ENCODE measurements at regions not wholly inside any gene's neighbourhood (a gene's known extent, or its start where the extent isn't known, plus 50 kb on each side); places are given as distances from the start of the nearest gene placed in this dataset.

DNA sequence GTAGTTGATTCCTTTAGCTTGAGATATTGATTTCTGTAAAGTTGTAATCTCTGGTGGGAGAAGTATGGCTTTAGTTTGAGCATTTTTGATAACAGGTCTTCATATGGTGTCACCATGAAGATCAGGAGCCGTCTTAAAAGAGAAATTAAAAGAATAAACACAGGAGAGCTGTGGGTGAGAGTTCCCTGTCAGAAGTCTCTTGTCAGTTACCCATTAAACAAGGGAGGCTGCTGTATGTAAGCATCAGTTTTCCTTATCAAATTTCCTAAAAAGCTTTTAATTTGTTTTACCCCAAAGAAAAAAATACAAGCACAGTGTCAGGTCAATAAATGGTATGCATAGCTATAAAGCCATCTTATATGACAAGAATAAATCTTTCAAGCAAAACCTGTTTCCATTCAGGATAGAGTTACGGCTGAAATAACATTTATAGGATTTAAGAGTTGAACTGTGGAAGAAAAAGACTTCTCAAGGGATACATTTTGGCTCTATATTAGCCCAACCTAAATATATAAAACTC lies 767.5 kb downstream of the JRKL start:
- H3K79me2 ChIP-seq (ENCODE audit: low read length), result no peaks in the 10 kb centered on the region
- TF ChIP-seq CTCF (IDR thresholded peaks at IDR 0.05; ENCODE audit: low read depth, low read length) (no peak), EZH2phosphoT487 (IDR thresholded peaks at IDR 0.05; ENCODE audit: low read depth) (no peak)

DNA sequence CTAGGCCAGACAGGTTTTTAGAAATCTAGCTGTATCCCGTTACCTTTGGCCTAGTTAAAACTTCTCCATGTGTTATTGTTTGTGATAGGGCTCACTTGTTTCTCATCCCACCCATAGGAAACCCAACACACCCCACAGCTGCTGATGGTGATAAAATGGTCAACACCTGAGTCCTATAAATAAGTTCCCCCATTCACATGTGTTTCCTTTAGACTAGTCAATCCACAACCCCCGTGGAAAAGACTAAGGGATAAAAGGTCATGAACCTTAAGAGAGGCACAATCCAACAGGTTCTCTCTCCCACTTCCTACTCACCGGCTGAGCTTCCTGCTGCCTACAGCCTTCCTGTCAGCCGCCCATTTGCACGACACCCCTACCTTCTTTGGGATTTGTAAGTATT lies 768.4 kb downstream of the JRKL start:
- no peak overlapping the region for H3K27ac ChIP-seq (ENCODE audit: low read length)
- TF ChIP-seq CTCF (IDR thresholded peaks at IDR 0.05; ENCODE audit: low read depth, low read length) (no peak), EZH2phosphoT487 (IDR thresholded peaks at IDR 0.05; ENCODE audit: low read depth) (no peak)

More for the DNA sequence above, 767.5 kb downstream of the JRKL start:
- Histone ChIP-seq H3K9me3 (ENCODE audit: insufficient read depth, low read length) (no peaks in the 10 kb centered on the region), H3K4me3 (ENCODE audit: low read length) (no peak overlapping the region), H2AFZ (ENCODE audit: low read depth, low read length) (no peak overlapping the region), H3K27me3 (ENCODE audit: low read depth, low read length) (no peaks in the 10 kb centered on the region), H3K4me1 (ENCODE audit: low read length) (no peaks in the 10 kb centered on the region), H3K27ac (ENCODE audit: low read length) (no peak overlapping the region), H3K9ac (ENCODE audit: low read length) (no peak overlapping the region), H3K4me2 (ENCODE audit: low read length) (no peak overlapping the region), H3K36me3 (replicated peaks; ENCODE audit: low read depth, low read length) (no peaks in the 10 kb centered on the region), H4K20me1 (ENCODE audit: insufficient read depth, low read length) (no peaks in the 10 kb centered on the region)

GRCh38 chr11:97163631-97164191 lies 773.9 kb downstream of the JRKL start:
- H4K20me1 ChIP-seq (ENCODE audit: insufficient read depth, low read length), result no peaks in the 10 kb centered on the region
- no peak overlapping the region for H2AFZ ChIP-seq (ENCODE audit: low read depth, low read length)
- H3K79me2 ChIP-seq (ENCODE audit: low read length), result no peaks in the 10 kb centered on the region
- H3K27ac ChIP-seq (ENCODE audit: low read length), result no peak overlapping the region
- TF ChIP-seq EZH2phosphoT487 (IDR thresholded peaks at IDR 0.05; ENCODE audit: low read depth) (no peak), CTCF (IDR thresholded peaks at IDR 0.05; ENCODE audit: low read depth, low read length) (no peak)
- H3K4me2 ChIP-seq (ENCODE audit: low read length), result no peak overlapping the region
- no peaks in the 10 kb centered on the region for H3K36me3 ChIP-seq (replicated peaks; ENCODE audit: low read depth, low read length)
- H3K9me3 ChIP-seq (ENCODE audit: insufficient read depth, low read length), result no peaks in the 10 kb centered on the region
- H3K4me3 ChIP-seq (ENCODE audit: low read length), result no peak overlapping the region
- H3K27me3 ChIP-seq (ENCODE audit: low read depth, low read length), result no peaks in the 10 kb centered on the region
- H3K9ac ChIP-seq (ENCODE audit: low read length), result no peak overlapping the region
- no peaks in the 10 kb centered on the region for H3K4me1 ChIP-seq (ENCODE audit: low read length)

More for the DNA sequence above, 768.4 kb downstream of the JRKL start:
- Histone ChIP-seq H3K4me3 (ENCODE audit: low read length) (no peak overlapping the region), H3K4me2 (ENCODE audit: low read length) (no peak overlapping the region), H3K4me1 (ENCODE audit: low read length) (no peaks in the 10 kb centered on the region), H2AFZ (ENCODE audit: low read depth, low read length) (no peak overlapping the region), H3K79me2 (ENCODE audit: low read length) (no peaks in the 10 kb centered on the region), H3K36me3 (replicated peaks; ENCODE audit: low read depth, low read length) (no peaks in the 10 kb centered on the region), H4K20me1 (ENCODE audit: insufficient read depth, low read length) (no peaks in the 10 kb centered on the region), H3K9ac (ENCODE audit: low read length) (no peak overlapping the region), H3K27me3 (ENCODE audit: low read depth, low read length) (no peaks in the 10 kb centered on the region), H3K9me3 (ENCODE audit: insufficient read depth, low read length) (no peaks in the 10 kb centered on the region)

GRCh38 chr11:97201743-97202612 lies 812.2 kb downstream of the JRKL start:
- H3K79me2 ChIP-seq (ENCODE audit: low read length), result no peaks in the 10 kb centered on the region

More at GRCh38 chr11:97201743-97202612, 812.2 kb downstream of the JRKL start:
- H3K9me3 ChIP-seq (ENCODE audit: insufficient read depth, low read length), result no peaks in the 10 kb centered on the region
- H3K36me3 ChIP-seq (replicated peaks; ENCODE audit: low read depth, low read length), result no peaks in the 10 kb centered on the region
- H3K4me1 ChIP-seq (ENCODE audit: low read length), result no peaks in the 10 kb centered on the region
- H3K4me3 ChIP-seq (ENCODE audit: low read length), result no peak overlapping the region
- H3K4me2 ChIP-seq (ENCODE audit: low read length), result no peak overlapping the region
- no peaks in the 10 kb centered on the region for H3K27me3 ChIP-seq (ENCODE audit: low read depth, low read length)
- TF ChIP-seq EZH2phosphoT487 (IDR thresholded peaks at IDR 0.05; ENCODE audit: low read depth), result no peak
- no peak for TF ChIP-seq CTCF (IDR thresholded peaks at IDR 0.05; ENCODE audit: low read depth, low read length)
- no peak overlapping the region for H3K27ac ChIP-seq (ENCODE audit: low read length)
- no peak overlapping the region for H2AFZ ChIP-seq (ENCODE audit: low read depth, low read length)
- H4K20me1 ChIP-seq (ENCODE audit: insufficient read depth, low read length), result no peaks in the 10 kb centered on the region
- H3K9ac ChIP-seq (ENCODE audit: low read length), result no peak overlapping the region

Measured in OCI-LY3 (cell line).